ENCODE measurements at regions not wholly inside any gene's neighbourhood (a gene's known extent, or its start where the extent isn't known, plus 50 kb on each side); places are given as distances from the start of the nearest gene placed in this dataset.

DNA sequence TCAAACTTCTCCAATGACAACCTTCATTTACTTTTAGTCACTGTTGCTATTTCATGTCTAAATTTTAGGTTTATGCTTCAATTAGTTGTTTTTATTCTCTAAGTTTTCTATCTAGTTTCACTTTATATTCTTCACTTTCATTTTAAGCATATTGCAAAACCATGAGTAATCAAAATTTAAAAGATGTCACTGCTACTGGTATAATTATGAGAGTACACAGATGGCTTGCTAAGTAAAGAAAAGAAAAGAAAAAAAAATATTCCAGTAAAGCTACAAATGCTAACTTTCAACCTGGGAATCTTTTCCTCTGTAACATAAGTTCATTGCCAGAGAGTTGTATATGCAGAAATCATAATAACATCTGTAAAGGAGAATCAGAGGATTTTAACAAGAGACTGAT lies 1624.7 kb downstream of the PCDH9 start:
- Histone ChIP-seq H3K9me3 (no peaks in the 10 kb centered on the region), H3K36me3 (no peaks in the 10 kb centered on the region), H3K27ac (no peak overlapping the region), H3K4me3 (replicated peaks in 1 of 3) (no peak overlapping the region), H3K4me1 (no peaks in the 10 kb centered on the region), H3K27me3 (no peaks in the 10 kb centered on the region)
- no peak for DNase-seq
- intact Hi-C loops (cut with DNase I): no loop called here
- TF ChIP-seq POLR2A (IDR thresholded peaks at IDR 0.05): no peak
- TF ChIP-seq, protein P1, sequence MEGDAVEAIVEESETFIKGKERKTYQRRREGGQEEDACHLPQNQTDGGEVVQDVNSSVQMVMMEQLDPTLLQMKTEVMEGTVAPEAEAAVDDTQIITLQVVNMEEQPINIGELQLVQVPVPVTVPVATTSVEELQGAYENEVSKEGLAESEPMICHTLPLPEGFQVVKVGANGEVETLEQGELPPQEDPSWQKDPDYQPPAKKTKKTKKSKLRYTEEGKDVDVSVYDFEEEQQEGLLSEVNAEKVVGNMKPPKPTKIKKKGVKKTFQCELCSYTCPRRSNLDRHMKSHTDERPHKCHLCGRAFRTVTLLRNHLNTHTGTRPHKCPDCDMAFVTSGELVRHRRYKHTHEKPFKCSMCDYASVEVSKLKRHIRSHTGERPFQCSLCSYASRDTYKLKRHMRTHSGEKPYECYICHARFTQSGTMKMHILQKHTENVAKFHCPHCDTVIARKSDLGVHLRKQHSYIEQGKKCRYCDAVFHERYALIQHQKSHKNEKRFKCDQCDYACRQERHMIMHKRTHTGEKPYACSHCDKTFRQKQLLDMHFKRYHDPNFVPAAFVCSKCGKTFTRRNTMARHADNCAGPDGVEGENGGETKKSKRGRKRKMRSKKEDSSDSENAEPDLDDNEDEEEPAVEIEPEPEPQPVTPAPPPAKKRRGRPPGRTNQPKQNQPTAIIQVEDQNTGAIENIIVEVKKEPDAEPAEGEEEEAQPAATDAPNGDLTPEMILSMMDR (IDR thresholded peaks at IDR 0.05): no peak

DNA sequence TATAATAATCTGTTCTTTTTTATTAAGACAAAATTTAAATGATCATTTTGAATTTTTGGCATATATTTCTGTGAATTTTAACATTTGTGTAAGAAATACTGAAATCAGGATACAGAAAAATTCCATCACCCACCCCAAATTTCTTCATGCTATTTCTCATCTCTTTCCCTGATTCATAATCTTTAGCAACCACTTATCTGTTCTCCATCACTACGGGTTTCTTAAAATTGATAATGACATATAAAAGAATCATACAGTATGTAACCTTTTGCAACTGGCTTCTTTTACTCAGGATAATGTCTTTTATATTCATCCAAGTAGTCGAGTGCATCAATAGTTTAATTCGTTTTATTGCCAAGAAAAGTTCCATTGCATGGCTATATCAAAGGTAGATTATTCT lies 1627.0 kb downstream of the PCDH9 start:
- Histone ChIP-seq H3K36me3 (no peaks in the 10 kb centered on the region), H3K9me3 (no peaks in the 10 kb centered on the region), H3K4me3 (replicated peaks in 1 of 3) (no peak overlapping the region), H3K27me3 (no peaks in the 10 kb centered on the region), H3K4me1 (no peaks in the 10 kb centered on the region), H3K27ac (no peak overlapping the region)
- WGBS, 2 donors: 85 to 89% methylated on average over 3 of the region's 3 CpGs
- no peak for DNase-seq
- TF ChIP-seq, protein P1 (IDR thresholded peaks at IDR 0.05): no peak
- TF ChIP-seq POLR2A (IDR thresholded peaks at IDR 0.05): no peak
- intact Hi-C loops (cut with DNase I): no loop called here

DNA sequence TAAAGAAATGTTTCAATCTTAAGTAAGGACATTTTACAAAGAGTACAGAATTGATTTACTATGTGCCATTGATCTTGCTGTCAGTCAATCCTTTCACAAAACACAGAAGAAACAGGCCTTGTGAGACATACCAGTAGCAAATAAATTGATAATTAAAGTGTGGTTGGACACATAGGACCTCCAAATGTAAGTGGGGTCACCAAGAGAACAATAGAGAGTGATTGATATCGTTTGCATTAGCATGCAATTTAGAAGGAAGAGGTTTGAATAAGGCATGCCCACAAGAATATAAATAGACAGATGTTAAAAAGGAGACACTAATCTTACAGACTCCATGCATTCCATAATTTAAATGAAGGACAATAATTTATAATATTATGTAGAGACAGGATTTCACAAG lies 1628.3 kb downstream of the PCDH9 start:
- 82 to 83% methylated on average over 1 of the region's 1 CpG for WGBS, 2 donors
- no peak overlapping the region for H3K27ac ChIP-seq
- H3K27me3 ChIP-seq: no peaks in the 10 kb centered on the region
- TF ChIP-seq POLR2A (IDR thresholded peaks at IDR 0.05): no peak
- TF ChIP-seq, protein P1 (IDR thresholded peaks at IDR 0.05): no peak
- DNase-seq: no peak
- H3K9me3 ChIP-seq: no peaks in the 10 kb centered on the region
- intact Hi-C loops (cut with DNase I): no loop called here
- H3K36me3 ChIP-seq: no peaks in the 10 kb centered on the region
- H3K4me3 ChIP-seq (replicated peaks in 1 of 3): no peak overlapping the region
- no peaks in the 10 kb centered on the region for H3K4me1 ChIP-seq

DNA sequence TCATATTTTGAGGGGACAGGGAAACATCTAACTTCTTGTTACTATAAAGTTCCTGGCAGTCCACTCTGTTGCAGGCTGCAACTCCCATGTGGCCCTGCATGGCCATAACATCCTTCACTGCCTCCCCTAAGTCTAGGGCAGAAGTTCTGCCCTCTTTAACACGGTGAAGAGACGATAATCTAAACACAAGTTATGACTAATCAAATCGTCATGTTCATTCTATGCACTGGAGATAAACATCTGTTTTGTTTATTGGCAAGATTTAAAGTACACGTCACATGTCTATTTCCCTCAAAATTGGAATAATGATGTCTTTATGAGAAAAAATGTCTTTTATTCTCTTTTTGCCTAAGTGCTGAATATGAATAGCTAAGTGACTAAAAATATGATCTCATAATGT lies 1629.4 kb downstream of the PCDH9 start:
- Histone ChIP-seq H3K4me1 (no peaks in the 10 kb centered on the region), H3K9me3 (no peaks in the 10 kb centered on the region), H3K36me3 (no peaks in the 10 kb centered on the region), H3K27ac (no peak overlapping the region), H3K4me3 (replicated peaks in 1 of 3) (no peak overlapping the region), H3K27me3 (no peaks in the 10 kb centered on the region)
- intact Hi-C loops (cut with DNase I): no loop called here
- TF ChIP-seq POLR2A (IDR thresholded peaks at IDR 0.05): no peak
- TF ChIP-seq, protein P1 (IDR thresholded peaks at IDR 0.05): no peak
- 73 to 79% methylated on average over 4 of the region's 4 CpGs for WGBS, 2 donors
- no peak for DNase-seq

DNA sequence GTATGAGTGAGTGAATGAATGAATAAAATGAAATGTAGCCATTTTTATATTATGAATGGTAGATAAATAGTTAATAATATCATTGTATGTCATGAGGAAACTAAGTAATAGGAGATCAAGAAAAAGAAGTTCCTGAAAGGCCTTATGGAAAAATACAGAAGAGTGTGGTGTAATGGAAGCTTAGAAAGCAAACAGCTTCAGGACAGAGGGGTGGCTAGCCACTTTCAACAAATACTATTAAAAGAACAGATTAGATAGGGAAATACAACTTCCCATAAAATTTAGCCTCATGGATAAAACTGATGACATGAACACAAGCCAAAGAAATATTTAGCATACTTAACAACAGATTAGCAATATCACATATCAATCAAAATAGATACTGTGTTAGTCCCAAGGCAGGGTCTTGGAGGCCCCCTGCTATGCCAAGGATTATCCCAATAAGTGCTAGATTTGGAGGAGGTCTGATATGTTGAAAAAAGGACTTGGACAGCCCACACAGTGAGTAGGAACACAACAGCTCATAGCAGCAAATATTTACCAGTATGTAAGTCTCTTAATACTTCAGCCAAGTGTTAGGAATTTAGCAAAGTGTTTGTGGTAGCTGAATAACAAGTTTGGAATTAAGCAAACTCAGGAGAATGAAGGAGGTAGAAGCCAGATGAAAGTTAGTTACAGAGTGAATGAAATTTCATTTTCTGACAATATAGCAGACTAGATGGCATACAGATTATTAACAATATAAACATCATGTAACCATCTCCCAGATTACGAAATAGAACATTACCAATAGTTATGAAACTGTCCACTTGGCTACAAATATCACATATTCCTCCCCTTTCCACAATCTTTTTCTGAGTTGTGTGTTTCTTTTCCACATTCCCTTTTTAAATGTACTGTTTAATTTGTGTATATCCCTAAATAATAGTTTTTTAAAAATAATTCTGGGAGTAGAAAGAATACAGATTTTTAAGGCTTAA lies 1632.0 kb downstream of the PCDH9 start:
- Histone ChIP-seq H3K4me1 (no peaks in the 10 kb centered on the region), H3K9me3 (no peaks in the 10 kb centered on the region), H3K4me3 (replicated peaks in 1 of 3) (no peak overlapping the region), H3K27ac (no peak overlapping the region), H3K27me3 (no peaks in the 10 kb centered on the region), H3K36me3 (no peaks in the 10 kb centered on the region)
- TF ChIP-seq, protein P1 (IDR thresholded peaks at IDR 0.05): no peak
- no peak for TF ChIP-seq POLR2A (IDR thresholded peaks at IDR 0.05)
- no peak for DNase-seq
- 78 to 86% methylated on average over 1 of the region's 1 CpG for WGBS, 2 donors
- intact Hi-C loops (cut with DNase I): no loop called here
